Activated naive CD4-positive, alpha-beta T cell (primary cell): ENCODE measurements at regions not wholly inside any gene's neighbourhood (a gene's known extent, or its start where the extent isn't known, plus 50 kb on each side); places are given as distances from the start of the nearest gene placed in this dataset.
"Not testable (repeated sequence)": the region's sequence is repeated elsewhere in the genome, so short reads cannot be mapped to it uniquely, and the experiment has no call there.

ENCODE experiments used
- DNase-seq, 4 experiments: peaks; one replicate each; lab custom pipeline; 2025; lab: John Stamatoyannopoulos, UW

DNA sequence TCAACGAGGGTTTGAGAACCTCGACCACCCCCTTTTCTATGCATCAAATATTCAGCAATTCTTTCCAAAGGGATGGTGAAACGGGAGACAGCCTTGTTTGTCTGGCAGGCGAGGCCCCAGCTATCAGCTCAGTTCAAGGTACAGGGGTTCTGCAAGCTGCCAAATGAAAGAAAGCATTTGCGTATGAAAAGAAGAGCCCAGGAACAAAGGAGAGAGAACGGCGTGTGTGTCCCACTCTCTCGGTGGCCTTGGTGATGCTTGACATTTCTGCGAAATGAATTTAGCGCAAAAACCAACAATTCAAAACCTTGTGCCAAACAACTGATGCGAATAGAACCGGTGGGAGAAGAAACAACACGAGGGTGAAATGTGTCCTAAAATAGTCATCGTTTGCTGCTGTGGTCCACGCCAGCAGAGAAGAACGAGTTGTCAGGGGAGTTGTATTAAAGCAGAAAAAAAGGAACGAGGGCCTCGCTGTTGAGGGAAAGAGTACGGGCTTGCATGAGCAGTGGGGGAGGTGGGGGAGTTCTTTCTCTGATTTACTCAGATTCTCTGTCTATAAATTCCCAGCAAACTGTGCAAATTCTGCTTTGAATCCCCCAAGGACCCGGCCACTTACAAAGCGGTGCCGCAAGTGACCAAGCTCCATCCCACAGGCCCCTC is 97.7 kb downstream of the TMEM130 start:
- no peak for DNase-seq

- DNase-seq = no peak
These were observed 94.9 kb downstream of the TMEM130 start for GRCh38 chr7:98774884-98775283.

GRCh38 chr7:98777051-98777450 is 92.8 kb downstream of the TMEM130 start:
- DNase-seq = no peak

- no peak for DNase-seq
These were observed 91.4 kb downstream of the TMEM130 start for GRCh38 chr7:98778421-98778820.

DNA sequence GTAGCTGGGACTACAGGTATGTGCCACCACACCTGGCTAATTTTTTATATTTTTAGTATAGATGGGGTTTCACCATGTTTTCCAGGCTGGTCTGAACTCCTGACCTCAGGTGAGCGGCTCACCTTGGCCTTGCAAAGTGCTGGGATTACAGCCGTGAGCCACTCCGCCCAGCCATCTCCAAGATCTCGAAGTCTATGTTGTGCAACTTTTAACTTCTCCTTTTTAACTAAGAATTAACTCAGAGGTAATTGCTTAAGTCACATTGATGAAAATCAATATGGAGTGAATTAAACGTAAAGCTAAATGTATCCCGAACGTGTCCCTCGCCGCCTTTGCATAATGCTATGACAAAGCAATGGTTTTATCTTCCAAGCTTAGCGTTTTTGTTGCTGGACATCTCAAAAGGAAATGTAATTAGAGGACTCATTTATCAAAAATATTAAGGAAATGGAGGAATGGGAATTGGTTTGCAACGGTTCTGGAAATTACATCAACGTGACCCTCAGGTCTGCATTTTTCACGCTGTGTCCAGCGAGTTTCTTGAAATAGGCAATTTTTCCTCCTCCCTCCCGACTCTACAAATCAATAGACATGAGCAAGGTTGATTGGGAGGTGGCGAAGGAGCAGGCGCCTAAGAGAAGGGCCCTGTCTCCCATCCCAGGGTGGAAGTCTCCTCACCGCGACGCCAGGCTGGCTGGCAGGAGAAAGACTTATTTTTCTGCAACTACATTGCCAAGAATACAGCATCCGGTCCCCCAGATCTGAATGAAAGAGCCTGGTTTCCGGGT is 89.8 kb downstream of the TMEM130 start:
- no peak for DNase-seq

DNA sequence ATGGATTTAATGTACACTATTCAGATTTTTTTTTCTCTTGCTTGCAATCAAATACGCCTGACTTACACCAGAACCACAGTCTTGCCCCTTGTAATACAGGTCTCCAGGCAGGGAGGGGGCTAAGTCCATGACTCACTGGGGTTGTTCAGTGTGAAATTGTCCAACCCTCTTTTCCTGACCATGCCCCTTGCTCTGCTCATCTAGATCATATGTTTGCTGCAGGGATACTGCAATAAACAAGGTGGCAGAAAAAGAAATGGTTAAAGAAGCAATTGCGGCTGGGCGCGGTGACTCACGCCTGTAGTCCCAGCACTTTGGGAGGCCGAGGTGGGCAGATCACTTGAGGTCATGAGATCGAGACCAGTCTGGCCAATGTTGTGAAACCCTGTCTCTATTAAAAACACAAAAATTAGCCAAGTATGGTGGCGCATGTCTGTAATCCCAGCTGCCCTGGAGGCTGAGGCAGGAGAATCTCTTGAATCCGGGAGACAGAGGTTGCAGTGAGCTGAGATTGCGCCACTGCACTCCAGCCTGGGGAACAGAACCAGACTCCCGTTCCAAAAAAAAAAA is 85.5 kb downstream of the TMEM130 start:
- DNase-seq = no peak

DNA sequence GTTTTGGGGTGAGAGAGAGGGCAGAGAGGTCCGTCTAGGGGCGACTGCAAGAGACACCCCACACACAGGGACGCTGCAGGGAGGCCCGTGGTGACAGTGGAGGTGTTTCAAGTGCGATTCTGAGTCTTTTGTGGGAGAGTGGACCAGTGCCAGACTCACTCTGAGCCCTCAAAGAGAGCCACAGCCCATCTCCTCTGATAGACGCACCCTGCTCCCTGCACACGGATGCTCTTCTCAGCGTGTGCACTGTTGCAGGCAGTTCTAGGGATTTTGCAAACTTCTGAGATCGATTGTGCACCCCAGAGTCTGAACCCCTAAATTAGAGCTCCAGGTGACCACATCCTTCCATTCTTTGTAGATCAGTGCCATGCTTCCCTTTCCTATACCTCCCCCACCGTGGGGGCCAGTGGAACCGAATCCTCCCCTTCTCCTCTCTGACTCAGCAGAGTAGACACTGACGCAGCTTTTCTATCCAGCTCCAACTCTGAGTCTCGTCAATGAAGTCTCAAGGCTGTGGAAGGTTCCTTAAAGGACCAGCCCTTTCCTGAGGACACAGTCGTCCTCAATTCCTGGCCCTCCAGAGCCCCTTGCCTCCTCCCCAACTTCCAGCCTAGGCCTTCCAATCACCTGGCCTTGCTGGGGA is 83.8 kb downstream of the TMEM130 start:
- no peak for DNase-seq

GRCh38 chr7:98788966-98789365 is 80.8 kb downstream of the TMEM130 start:
- DNase-seq = no peak

DNA sequence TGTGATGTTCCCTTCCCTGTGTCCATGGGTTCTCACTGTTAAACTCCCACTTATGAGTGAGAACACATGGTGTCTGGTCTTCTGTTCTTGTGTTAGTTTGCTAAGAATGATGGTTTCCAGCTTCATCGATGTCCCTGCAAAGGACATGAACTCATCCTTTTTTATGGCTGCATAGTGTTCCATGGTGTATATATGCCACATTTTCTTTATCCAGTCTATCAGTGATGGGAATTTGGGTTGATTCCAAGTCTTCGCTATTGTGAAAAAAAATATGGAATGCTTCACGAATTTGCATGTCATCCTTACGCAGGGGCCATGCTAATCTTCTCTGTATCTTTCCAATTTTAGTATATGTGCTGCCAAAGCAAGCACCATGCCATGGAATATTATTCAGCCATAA is 75.4 kb downstream of the TMEM130 start:
- DNase-seq = not testable (repeated sequence)

DNA sequence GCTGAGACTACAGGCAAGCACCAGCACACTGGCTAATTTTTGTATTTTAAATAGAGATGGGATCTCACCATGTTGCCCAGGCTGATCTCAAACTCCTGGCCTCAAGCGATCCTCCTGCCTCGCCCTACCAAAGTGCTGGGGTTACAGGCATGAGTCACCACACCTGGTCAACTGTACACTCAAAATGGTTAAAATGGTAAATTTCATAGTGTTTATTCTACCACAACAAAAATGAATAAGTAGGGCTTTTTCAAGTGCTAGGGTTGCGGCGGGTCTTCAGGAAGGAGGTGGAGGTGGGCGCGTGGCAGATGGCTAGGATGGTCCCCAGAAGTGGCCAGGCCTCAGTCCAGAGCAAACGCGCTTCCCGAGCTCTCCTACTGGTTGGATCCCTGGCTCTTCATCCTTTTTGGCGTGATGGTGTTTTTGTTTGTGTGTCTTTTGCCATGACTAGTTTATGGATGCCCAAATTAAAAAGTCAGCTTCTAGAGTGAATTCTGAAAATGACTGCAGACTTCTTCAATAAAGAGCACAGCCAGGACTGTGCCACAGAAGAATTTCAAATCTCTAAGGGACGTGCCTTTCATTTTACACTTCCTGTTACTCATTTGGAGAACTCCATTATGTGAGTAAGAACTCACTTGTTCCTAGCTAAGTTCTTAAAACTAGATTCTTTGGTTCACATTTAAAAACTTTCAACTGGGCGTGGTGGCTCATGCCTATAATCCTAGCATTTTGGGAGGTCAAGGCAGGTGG is 73.9 kb downstream of the TMEM130 start:
- no peak for DNase-seq
